ENCODE measurements at regions not wholly inside any gene's neighbourhood (a gene's known extent, or its start where the extent isn't known, plus 50 kb on each side); places are given as distances from the start of the nearest gene placed in this dataset.

- TF ChIP-seq, protein P1, sequence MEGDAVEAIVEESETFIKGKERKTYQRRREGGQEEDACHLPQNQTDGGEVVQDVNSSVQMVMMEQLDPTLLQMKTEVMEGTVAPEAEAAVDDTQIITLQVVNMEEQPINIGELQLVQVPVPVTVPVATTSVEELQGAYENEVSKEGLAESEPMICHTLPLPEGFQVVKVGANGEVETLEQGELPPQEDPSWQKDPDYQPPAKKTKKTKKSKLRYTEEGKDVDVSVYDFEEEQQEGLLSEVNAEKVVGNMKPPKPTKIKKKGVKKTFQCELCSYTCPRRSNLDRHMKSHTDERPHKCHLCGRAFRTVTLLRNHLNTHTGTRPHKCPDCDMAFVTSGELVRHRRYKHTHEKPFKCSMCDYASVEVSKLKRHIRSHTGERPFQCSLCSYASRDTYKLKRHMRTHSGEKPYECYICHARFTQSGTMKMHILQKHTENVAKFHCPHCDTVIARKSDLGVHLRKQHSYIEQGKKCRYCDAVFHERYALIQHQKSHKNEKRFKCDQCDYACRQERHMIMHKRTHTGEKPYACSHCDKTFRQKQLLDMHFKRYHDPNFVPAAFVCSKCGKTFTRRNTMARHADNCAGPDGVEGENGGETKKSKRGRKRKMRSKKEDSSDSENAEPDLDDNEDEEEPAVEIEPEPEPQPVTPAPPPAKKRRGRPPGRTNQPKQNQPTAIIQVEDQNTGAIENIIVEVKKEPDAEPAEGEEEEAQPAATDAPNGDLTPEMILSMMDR (IDR thresholded peaks at IDR 0.05; ENCODE audit: control extremely low read depth in 1 of 3, insufficient read depth in 1 of 3, low read depth in 1 of 3, low read length in 3 of 3) = no peak
- TF ChIP-seq MAX (IDR thresholded peaks at IDR 0.05) (no peak), SP4 (IDR thresholded peaks at IDR 0.05; ENCODE audit: low read length) (no peak)
Observed at GRCh38 chr7:124688991-124689390, 76.6 kb downstream of the GPR37 start.
